OCI-LY1 (cell line): ENCODE measurements at regions not wholly inside any gene's neighbourhood (a gene's known extent, or its start where the extent isn't known, plus 50 kb on each side); places are given as distances from the start of the nearest gene placed in this dataset.

Experiments
- H2AFZ ChIP-seq: fragments of 200-600 bp; sonication (generic), shearing (Covaris generic); 2 replicates; pipeline ENCODE4 v1.6.0; 2014; ENCODE audit warnings: antibody characterized with exemption, mild to moderate bottlenecking, low read length
- H3F3A ChIP-seq: fragments of 200-600 bp; sonication (generic), shearing (Covaris generic); 2 replicates; pipeline ENCODE4 v1.6.0; 2014; ENCODE audit warnings: mild to moderate bottlenecking, antibody characterized with exemption, low read length, moderate library complexity; ENCODE audit not compliant: insufficient read depth
- H3K27ac ChIP-seq: fragments of 200-600 bp; sonication (generic); 2 replicates; pipeline ENCODE4 v1.5.1; 2014; ENCODE audit warnings: low read length, mixed run types, mild to moderate bottlenecking, low read depth; ENCODE audit not compliant: poor library complexity, severe bottlenecking
- H3K27me3 ChIP-seq: fragments of 200-600 bp; sonication (generic); 2 replicates; pipeline ENCODE4 v1.6.0; 2014; ENCODE audit warnings: antibody characterized with exemption, mild to moderate bottlenecking, low read length, moderate library complexity; ENCODE audit not compliant: insufficient read depth
- H3K36me3 ChIP-seq: fragments of 200-600 bp; sonication (generic); 2 replicates; pipeline ENCODE4 v1.6.1; 2014; ENCODE audit warnings: mild to moderate bottlenecking, antibody characterized with exemption, low read length, moderate library complexity, mixed read lengths; ENCODE audit not compliant: insufficient read depth
- H3K4me1 ChIP-seq: fragments of 200-600 bp; sonication (generic); 2 replicates; pipeline ENCODE4 v1.5.1; 2014; ENCODE audit warnings: mild to moderate bottlenecking, low read length, moderate library complexity; ENCODE audit not compliant: insufficient read depth, severe bottlenecking
- H3K4me2 ChIP-seq: fragments of 200-600 bp; sonication (generic), shearing (Covaris generic); 2 replicates; pipeline ENCODE4 v1.6.1; 2014; ENCODE audit warnings: low read length
- H3K4me3 ChIP-seq: fragments of 200-600 bp; sonication (generic); 2 replicates; pipeline ENCODE4 v1.5.1; 2014; ENCODE audit warnings: low read length, low read depth, mild to moderate bottlenecking, mixed read lengths; ENCODE audit not compliant: poor library complexity, severe bottlenecking
- H3K79me2 ChIP-seq: fragments of 200-600 bp; shearing (Covaris generic); 2 replicates; pipeline ENCODE4 v1.6.1; 2016; ENCODE audit warnings: mixed run types, low read length, mixed read lengths; ENCODE audit not compliant: insufficient read depth
- H3K9ac ChIP-seq: fragments of 200-600 bp; sonication (generic), shearing (Covaris generic); 2 replicates; pipeline ENCODE4 v1.6.1; 2014; ENCODE audit warnings: mild to moderate bottlenecking, low read length, mixed read lengths
- H3K9me2 ChIP-seq: fragments of 200-600 bp; sonication (generic), shearing (Covaris generic); 2 replicates; pipeline ENCODE4 v1.6.1; 2014; ENCODE audit warnings: low read depth, mild to moderate bottlenecking, low read length, mixed read lengths
- H3K9me3 ChIP-seq: fragments of 200-600 bp; shearing (Covaris generic); 2 replicates; pipeline ENCODE4 v1.6.1; 2014; ENCODE audit warnings: low read length, mixed read lengths
- H4K20me1 ChIP-seq: fragments of 200-600 bp; sonication (generic), shearing (Covaris generic); 2 replicates; pipeline ENCODE4 v1.6.0; 2016; ENCODE audit warnings: mild to moderate bottlenecking, low read length; ENCODE audit not compliant: insufficient read depth
- EZH2 ChIP-seq: fragments of 200-600 bp; sonication (generic), shearing (Covaris generic); IDR thresholded peaks from 2 replicates; pipeline ENCODE4 v1.8.0; 2017; ENCODE audit warnings: borderline replicate concordance, mixed run types, mild to moderate bottlenecking, antibody characterized with exemption, low read length, moderate library complexity, mixed read lengths
- TF ChIP-seq, protein P1 (sequence below): fragments of 200-600 bp; sonication (generic), shearing (Covaris generic); IDR thresholded peaks from 2 replicates; pipeline ENCODE4 v1.5.1; 2017; ENCODE audit warnings: mild to moderate bottlenecking, antibody characterized with exemption, low read length, moderate library complexity, mixed read lengths

GRCh38 chr11:33525789-33526188 is 174.8 kb downstream of the C11orf91 start:
- Histone ChIP-seq H2AFZ (no peak overlapping the region), H3K4me2 (no peak overlapping the region), H3F3A (no peaks in the 10 kb centered on the region), H4K20me1 (no peaks in the 10 kb centered on the region), H3K9ac (no peak overlapping the region), H3K27ac (no peak overlapping the region), H3K79me2 (no peaks in the 10 kb centered on the region), H3K4me1 (no peaks in the 10 kb centered on the region), H3K4me3 (no peak overlapping the region), H3K27me3 (no peaks in the 10 kb centered on the region), H3K9me2 (no peaks in the 10 kb centered on the region), H3K9me3 (no peaks in the 10 kb centered on the region), H3K36me3 (no peaks in the 10 kb centered on the region)
- no peak for TF ChIP-seq EZH2
- TF ChIP-seq, protein P1, sequence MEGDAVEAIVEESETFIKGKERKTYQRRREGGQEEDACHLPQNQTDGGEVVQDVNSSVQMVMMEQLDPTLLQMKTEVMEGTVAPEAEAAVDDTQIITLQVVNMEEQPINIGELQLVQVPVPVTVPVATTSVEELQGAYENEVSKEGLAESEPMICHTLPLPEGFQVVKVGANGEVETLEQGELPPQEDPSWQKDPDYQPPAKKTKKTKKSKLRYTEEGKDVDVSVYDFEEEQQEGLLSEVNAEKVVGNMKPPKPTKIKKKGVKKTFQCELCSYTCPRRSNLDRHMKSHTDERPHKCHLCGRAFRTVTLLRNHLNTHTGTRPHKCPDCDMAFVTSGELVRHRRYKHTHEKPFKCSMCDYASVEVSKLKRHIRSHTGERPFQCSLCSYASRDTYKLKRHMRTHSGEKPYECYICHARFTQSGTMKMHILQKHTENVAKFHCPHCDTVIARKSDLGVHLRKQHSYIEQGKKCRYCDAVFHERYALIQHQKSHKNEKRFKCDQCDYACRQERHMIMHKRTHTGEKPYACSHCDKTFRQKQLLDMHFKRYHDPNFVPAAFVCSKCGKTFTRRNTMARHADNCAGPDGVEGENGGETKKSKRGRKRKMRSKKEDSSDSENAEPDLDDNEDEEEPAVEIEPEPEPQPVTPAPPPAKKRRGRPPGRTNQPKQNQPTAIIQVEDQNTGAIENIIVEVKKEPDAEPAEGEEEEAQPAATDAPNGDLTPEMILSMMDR: no peak

DNA sequence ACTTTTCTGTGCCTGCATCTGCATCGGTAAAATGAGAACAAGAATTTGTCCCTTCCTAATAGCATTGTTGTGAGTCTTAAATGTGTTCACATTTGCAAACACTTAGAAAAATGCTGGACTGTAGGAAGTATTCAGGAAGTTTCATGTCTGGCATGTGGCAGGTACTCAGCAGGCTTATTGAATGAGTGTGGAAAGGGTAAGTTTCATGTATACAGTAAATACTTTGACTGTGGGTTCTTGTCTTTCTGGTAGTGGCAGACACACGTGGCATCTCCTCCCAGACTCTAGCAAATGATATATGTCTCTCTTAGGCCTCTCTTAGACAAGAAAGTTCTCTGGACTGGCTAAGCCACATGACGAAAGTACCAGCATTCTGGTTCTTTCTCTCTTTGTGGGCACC is 179.2 kb downstream of the C11orf91 start:
- no peaks in the 10 kb centered on the region for H3K9me2 ChIP-seq
- no peak overlapping the region for H3K4me2 ChIP-seq
- H4K20me1 ChIP-seq: no peaks in the 10 kb centered on the region
- no peaks in the 10 kb centered on the region for H3K9me3 ChIP-seq
- no peak overlapping the region for H3K4me3 ChIP-seq
- H3K36me3 ChIP-seq: no peaks in the 10 kb centered on the region
- H3K9ac ChIP-seq: no peak overlapping the region
- H3F3A ChIP-seq: no peaks in the 10 kb centered on the region
- TF ChIP-seq, protein P1: no peak
- no peak for TF ChIP-seq EZH2
- no peaks in the 10 kb centered on the region for H3K4me1 ChIP-seq
- H3K79me2 ChIP-seq: no peaks in the 10 kb centered on the region
- no peaks in the 10 kb centered on the region for H3K27me3 ChIP-seq
- no peak overlapping the region for H3K27ac ChIP-seq
- H2AFZ ChIP-seq: no peak overlapping the region

DNA sequence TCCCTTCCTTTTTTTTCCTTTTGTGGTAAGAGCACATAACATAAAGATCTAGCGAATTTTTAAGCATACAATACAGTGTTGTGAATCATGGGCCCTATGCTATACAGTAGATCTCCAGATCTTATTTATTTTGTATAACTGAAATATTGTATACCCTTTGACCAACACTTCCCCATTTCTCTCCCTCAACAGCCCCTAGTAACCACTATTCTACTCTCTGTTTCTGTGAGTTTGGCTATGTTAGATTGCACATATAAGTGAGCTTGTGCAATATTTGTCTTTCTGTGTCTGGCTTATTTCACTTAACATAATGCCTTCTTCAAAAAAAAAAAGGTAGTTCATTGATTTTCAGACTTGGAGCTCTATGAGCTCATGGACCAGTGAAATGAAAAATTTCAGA is 180.5 kb downstream of the C11orf91 start:
- H3K36me3 ChIP-seq: no peaks in the 10 kb centered on the region
- no peaks in the 10 kb centered on the region for H3K79me2 ChIP-seq
- no peak overlapping the region for H3K4me3 ChIP-seq
- TF ChIP-seq EZH2: no peak
- TF ChIP-seq, protein P1: no peak
- no peaks in the 10 kb centered on the region for H3K9me2 ChIP-seq
- no peaks in the 10 kb centered on the region for H3K9me3 ChIP-seq
- no peaks in the 10 kb centered on the region for H3F3A ChIP-seq
- no peak overlapping the region for H2AFZ ChIP-seq
- H3K27me3 ChIP-seq: no peaks in the 10 kb centered on the region
- no peaks in the 10 kb centered on the region for H3K4me1 ChIP-seq
- H3K27ac ChIP-seq: no peak overlapping the region
- H4K20me1 ChIP-seq: no peaks in the 10 kb centered on the region
- no peak overlapping the region for H3K9ac ChIP-seq
- H3K4me2 ChIP-seq: no peak overlapping the region
